NB4 (cell line): ENCODE measurements at regions not wholly inside any gene's neighbourhood (a gene's known extent, or its start where the extent isn't known, plus 50 kb on each side); places are given as distances from the start of the nearest gene placed in this dataset.

Experiments
- POLR2A ChIP-seq: IDR thresholded peaks from 2 replicates; pipeline ENCODE4 v1.6.1; 2011; ENCODE audit warnings: mild to moderate bottlenecking; ENCODE audit not compliant: insufficient read length; ENCODE audit errors: extremely low read depth
- TF ChIP-seq, protein P1 (sequence below): IDR thresholded peaks from one replicate; pipeline ENCODE4 v1.5.1; 2012; ENCODE audit warnings: low read depth, low read length
- TF ChIP-seq, protein P2 (sequence below): IDR thresholded peaks from 2 replicates; pipeline ENCODE4 v1.6.1; 2011; ENCODE audit warnings: low read depth, low read length

DNA sequence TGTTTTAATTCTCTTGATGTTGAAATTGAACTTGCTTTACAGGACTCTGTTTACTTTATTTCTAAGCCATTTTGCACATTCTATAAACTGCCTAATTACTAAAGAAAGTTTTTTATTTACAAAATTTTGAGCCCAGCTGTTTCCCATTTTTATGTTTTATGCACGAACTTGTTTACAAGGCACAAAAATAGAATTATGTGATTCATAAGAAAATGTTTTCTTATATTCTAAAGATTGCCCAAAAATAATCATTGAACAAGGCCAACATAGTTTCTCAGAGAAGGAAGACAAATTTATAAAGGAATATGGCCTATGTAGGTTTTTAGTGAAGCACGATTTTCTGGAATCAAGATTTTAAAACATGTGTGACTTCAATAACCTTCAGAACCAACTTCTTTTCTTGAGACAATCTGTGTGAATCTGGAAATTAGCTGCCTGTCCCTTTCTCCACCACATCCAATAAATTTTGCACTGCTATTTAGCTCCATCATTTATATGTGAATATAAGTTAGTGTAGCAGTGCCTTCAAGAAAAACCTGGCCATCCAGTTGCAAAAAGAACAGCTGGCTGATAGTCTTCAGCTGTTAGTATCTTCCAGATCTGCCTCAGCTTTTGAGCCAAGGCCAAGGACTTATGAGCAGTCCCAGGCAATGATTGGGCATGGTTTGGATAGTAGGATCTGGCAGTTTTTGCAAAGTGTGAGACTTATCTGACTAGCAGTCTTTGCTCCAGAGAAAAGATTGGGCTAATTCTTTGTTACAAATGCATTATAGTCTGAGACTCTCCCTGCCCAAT is 253.2 kb upstream of the COL3A1 start:
- TF ChIP-seq POLR2A, result no peak
- TF ChIP-seq, protein P1, sequence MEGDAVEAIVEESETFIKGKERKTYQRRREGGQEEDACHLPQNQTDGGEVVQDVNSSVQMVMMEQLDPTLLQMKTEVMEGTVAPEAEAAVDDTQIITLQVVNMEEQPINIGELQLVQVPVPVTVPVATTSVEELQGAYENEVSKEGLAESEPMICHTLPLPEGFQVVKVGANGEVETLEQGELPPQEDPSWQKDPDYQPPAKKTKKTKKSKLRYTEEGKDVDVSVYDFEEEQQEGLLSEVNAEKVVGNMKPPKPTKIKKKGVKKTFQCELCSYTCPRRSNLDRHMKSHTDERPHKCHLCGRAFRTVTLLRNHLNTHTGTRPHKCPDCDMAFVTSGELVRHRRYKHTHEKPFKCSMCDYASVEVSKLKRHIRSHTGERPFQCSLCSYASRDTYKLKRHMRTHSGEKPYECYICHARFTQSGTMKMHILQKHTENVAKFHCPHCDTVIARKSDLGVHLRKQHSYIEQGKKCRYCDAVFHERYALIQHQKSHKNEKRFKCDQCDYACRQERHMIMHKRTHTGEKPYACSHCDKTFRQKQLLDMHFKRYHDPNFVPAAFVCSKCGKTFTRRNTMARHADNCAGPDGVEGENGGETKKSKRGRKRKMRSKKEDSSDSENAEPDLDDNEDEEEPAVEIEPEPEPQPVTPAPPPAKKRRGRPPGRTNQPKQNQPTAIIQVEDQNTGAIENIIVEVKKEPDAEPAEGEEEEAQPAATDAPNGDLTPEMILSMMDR, result no peak
- TF ChIP-seq, protein P2, sequence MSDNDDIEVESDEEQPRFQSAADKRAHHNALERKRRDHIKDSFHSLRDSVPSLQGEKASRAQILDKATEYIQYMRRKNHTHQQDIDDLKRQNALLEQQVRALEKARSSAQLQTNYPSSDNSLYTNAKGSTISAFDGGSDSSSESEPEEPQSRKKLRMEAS, result no peak
